ENCODE measurements at regions not wholly inside any gene's neighbourhood (a gene's known extent, or its start where the extent isn't known, plus 50 kb on each side); places are given as distances from the start of the nearest gene placed in this dataset.
"Not testable (repeated sequence)": the region's sequence is repeated elsewhere in the genome, so short reads cannot be mapped to it uniquely, and the experiment has no call there.

- Histone ChIP-seq H3K9ac (ENCODE audit: low read depth, low read length) (no peak overlapping the region), H3K36me3 (ENCODE audit: insufficient read depth, low read depth, low read length) (no peaks in the 10 kb centered on the region), H3K27me3 (ENCODE audit: insufficient read depth, low read length) (no peaks in the 10 kb centered on the region), H3K4me3 (ENCODE audit: low read length) (no peak overlapping the region), H3K27ac (ENCODE audit: low read length) (no peak overlapping the region), H3K9me3 (ENCODE audit: insufficient read depth, low read depth, low read length) (no peaks in the 10 kb centered on the region), H3K4me1 (ENCODE audit: insufficient read depth, low read length) (peaks cover 5% of the 10 kb centered on the region; the same call in 1 of the 2 replicates)
Observed at GRCh38 chr6:984031-984430, 291.1 kb upstream of the EXOC2 start.

DNA sequence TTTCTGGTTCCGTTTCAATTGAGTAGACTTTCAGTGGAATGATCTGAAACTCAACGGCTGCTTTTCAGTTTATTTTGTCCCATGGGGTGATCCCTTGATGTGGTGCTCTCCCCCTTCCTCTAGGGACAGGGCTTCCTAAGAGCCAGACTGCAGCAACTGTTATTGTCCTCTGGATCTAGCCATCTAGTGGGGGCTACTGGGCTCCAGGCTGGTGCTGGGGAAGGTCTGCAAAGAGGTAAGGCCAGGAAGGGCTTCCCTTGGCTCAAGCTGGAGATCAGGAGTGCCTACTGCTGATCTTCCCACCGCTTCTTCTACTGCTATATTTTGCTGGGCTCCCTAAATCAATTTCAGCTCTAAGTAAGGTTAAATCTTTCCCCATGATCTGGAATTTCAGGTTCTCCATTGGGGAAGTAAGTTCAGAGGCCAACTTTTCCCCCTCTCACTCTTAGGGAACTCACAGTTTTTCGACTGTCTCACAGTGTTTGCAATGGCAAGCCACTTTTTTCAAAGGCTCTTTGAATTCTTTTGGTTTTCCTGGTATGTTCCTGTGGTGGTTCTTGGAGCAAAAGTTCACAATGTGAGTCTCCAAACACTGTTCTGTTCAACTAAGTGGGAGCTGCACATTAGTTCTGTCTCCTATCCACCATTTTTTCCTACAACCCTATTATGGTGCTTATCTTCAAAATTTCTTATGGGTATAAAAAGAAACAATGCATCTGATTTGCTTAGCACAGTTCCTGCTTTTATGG, 286.2 kb upstream of the EXOC2 start:
- no peak overlapping the region for H3K9ac ChIP-seq (ENCODE audit: low read depth, low read length)

GRCh38 chr6:977226-977625, 284.3 kb upstream of the EXOC2 start:
- not testable (repeated sequence) for H3K9me3 ChIP-seq (ENCODE audit: insufficient read depth, low read depth, low read length)

More for the DNA sequence above, 286.2 kb upstream of the EXOC2 start:
- H3K4me3 ChIP-seq (ENCODE audit: low read length) = no peak overlapping the region
- H3K27me3 ChIP-seq (ENCODE audit: insufficient read depth, low read length) = no peaks in the 10 kb centered on the region
- H3K4me1 ChIP-seq (ENCODE audit: insufficient read depth, low read length) = peaks cover 5% of the 10 kb centered on the region; the same call in 1 of the 2 replicates
- H3K36me3 ChIP-seq (ENCODE audit: insufficient read depth, low read depth, low read length) = no peaks in the 10 kb centered on the region
- H3K27ac ChIP-seq (ENCODE audit: low read length) = no peak overlapping the region
- peaks cover 8% of the 10 kb centered on the region for H3K9me3 ChIP-seq (ENCODE audit: insufficient read depth, low read depth, low read length)

GRCh38 chr6:971981-972640, 279.2 kb upstream of the EXOC2 start:
- no peaks in the 10 kb centered on the region for H3K4me1 ChIP-seq (ENCODE audit: insufficient read depth, low read length)
- H3K27ac ChIP-seq (ENCODE audit: low read length) = no peak overlapping the region
- H3K4me3 ChIP-seq (ENCODE audit: low read length) = no peak overlapping the region
- peaks cover 8% of the 10 kb centered on the region for H3K9me3 ChIP-seq (ENCODE audit: insufficient read depth, low read depth, low read length)
- H3K36me3 ChIP-seq (ENCODE audit: insufficient read depth, low read depth, low read length) = no peaks in the 10 kb centered on the region
- no peaks in the 10 kb centered on the region for H3K27me3 ChIP-seq (ENCODE audit: insufficient read depth, low read length)
- H3K9ac ChIP-seq (ENCODE audit: low read depth, low read length) = no peak overlapping the region

More at GRCh38 chr6:977226-977625, 284.3 kb upstream of the EXOC2 start:
- not testable (repeated sequence) for H3K4me3 ChIP-seq (ENCODE audit: low read length); H3K4me1 ChIP-seq (ENCODE audit: insufficient read depth, low read length); H3K9ac ChIP-seq (ENCODE audit: low read depth, low read length); H3K36me3 ChIP-seq (ENCODE audit: insufficient read depth, low read depth, low read length); H3K27ac ChIP-seq (ENCODE audit: low read length); H3K27me3 ChIP-seq (ENCODE audit: insufficient read depth, low read length)

DNA sequence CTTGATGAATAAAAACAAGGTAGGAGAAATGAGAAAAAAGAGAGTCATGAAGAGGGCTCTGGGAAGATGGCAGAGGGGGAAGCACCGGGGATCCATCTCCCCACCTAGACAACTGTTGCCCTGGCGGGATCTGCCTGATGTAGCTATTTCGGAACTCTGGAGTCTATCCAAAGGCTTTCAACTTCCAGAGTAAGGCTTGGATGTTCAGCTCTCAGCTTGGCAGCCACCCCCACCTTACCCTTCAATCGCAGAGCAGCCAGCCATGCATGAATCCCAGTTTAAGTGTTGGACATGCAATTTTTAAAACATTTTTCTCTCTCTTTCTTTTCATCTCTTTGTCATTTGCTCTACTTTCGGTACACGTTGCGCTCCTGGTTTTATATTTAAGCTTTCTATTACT, 275.9 kb upstream of the EXOC2 start:
- Histone ChIP-seq H3K9me3 (ENCODE audit: insufficient read depth, low read depth, low read length) (no peaks in the 10 kb centered on the region), H3K27ac (ENCODE audit: low read length) (no peak overlapping the region), H3K4me3 (ENCODE audit: low read length) (no peak overlapping the region), H3K36me3 (ENCODE audit: insufficient read depth, low read depth, low read length) (no peaks in the 10 kb centered on the region), H3K27me3 (ENCODE audit: insufficient read depth, low read length) (no peaks in the 10 kb centered on the region), H3K9ac (ENCODE audit: low read depth, low read length) (no peak overlapping the region), H3K4me1 (ENCODE audit: insufficient read depth, low read length) (no peaks in the 10 kb centered on the region)

GRCh38 chr6:967701-968100, 274.8 kb upstream of the EXOC2 start:
- Histone ChIP-seq H3K36me3 (ENCODE audit: insufficient read depth, low read depth, low read length) (no peaks in the 10 kb centered on the region), H3K27me3 (ENCODE audit: insufficient read depth, low read length) (no peaks in the 10 kb centered on the region), H3K4me3 (ENCODE audit: low read length) (no peak overlapping the region), H3K9me3 (ENCODE audit: insufficient read depth, low read depth, low read length) (no peaks in the 10 kb centered on the region), H3K9ac (ENCODE audit: low read depth, low read length) (no peak overlapping the region), H3K27ac (ENCODE audit: low read length) (no peak overlapping the region), H3K4me1 (ENCODE audit: insufficient read depth, low read length) (no peaks in the 10 kb centered on the region)

DNA sequence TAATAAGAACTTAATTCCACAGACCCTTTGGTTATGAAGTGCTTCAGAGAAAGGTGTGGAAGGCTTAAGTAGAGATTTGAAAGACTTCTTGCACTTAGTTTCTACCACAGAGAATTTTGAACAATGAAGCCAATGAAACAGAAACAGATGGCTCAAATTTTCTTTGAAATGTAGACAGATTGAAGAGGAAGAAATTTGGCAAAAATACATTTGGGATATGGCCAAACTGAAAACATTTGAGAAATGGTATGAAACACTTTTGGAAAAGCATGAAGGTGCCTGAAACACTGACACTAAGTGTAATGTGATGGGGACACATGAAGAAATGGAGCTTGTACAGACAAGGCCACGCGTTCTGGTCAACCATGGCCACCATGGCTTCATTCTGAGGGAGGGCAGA, 272.4 kb upstream of the EXOC2 start:
- Histone ChIP-seq H3K27me3 (ENCODE audit: insufficient read depth, low read length) (no peaks in the 10 kb centered on the region), H3K4me3 (ENCODE audit: low read length) (no peak overlapping the region), H3K4me1 (ENCODE audit: insufficient read depth, low read length) (no peaks in the 10 kb centered on the region; the same call in 1 of the 2 replicates), H3K36me3 (ENCODE audit: insufficient read depth, low read depth, low read length) (no peaks in the 10 kb centered on the region), H3K9me3 (ENCODE audit: insufficient read depth, low read depth, low read length) (no peaks in the 10 kb centered on the region), H3K9ac (ENCODE audit: low read depth, low read length) (no peak overlapping the region), H3K27ac (ENCODE audit: low read length) (no peak overlapping the region)

DNA sequence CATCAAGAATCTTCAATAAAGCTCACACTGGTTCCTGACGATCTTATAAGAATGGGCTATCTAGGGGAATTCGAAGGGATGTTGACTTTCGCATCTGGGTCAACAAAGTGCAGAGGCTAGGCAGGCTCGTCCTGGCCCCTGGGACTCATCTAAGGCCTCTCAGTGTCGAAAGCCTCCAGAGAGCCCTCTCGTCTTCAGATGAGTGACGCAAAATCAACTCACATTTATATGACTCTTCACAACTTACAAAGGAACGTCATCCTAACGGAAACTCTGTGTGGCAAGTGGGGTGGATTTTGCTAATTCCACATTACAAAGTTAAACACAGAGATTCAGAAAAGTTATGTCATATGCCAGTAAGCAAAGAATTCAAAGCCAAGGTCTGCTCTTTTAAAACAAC, 270.5 kb upstream of the EXOC2 start:
- no peak overlapping the region for H3K27ac ChIP-seq (ENCODE audit: low read length)

DNA sequence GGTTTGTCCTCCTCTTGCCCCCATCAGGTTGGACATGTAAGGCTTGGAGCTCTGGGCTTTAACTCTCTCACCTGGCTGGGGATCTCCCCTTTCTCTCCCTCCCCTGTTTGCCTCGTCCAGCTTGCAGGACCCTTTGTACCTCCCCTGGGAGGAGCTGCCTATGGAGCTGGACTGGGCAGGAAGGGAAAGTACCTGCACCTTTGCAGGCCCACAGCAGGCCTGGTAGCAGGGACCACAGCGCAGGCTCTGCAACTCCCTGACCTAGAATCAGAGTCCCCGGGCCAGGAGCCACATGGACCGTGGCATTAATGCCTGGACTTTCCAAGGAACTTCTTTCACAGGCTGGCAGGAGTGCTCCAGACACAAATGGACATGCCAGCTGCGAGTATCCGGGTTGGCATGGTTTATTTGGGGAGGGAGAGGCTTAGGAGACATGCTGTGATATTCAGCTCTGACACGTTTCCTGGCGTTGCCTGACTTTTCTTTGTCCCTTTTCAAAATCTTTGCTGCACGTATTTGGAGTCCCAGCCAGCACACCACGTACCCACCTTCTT, 268.5 kb upstream of the EXOC2 start:
- no peaks in the 10 kb centered on the region; the same call in 1 of the 2 replicates for H3K4me1 ChIP-seq (ENCODE audit: insufficient read depth, low read length)
- no peaks in the 10 kb centered on the region for H3K27me3 ChIP-seq (ENCODE audit: insufficient read depth, low read length)
- no peak overlapping the region for H3K4me3 ChIP-seq (ENCODE audit: low read length)
- no peaks in the 10 kb centered on the region for H3K36me3 ChIP-seq (ENCODE audit: insufficient read depth, low read depth, low read length)
- no peaks in the 10 kb centered on the region for H3K9me3 ChIP-seq (ENCODE audit: insufficient read depth, low read depth, low read length)
- H3K27ac ChIP-seq (ENCODE audit: low read length) = no peak overlapping the region
- H3K9ac ChIP-seq (ENCODE audit: low read depth, low read length) = no peak overlapping the region

More for the DNA sequence above, 270.5 kb upstream of the EXOC2 start:
- Histone ChIP-seq H3K9me3 (ENCODE audit: insufficient read depth, low read depth, low read length) (no peaks in the 10 kb centered on the region), H3K36me3 (ENCODE audit: insufficient read depth, low read depth, low read length) (no peaks in the 10 kb centered on the region), H3K4me1 (ENCODE audit: insufficient read depth, low read length) (no peaks in the 10 kb centered on the region; the same call in 1 of the 2 replicates), H3K4me3 (ENCODE audit: low read length) (no peak overlapping the region), H3K27me3 (ENCODE audit: insufficient read depth, low read length) (no peaks in the 10 kb centered on the region), H3K9ac (ENCODE audit: low read depth, low read length) (no peak overlapping the region)

DNA sequence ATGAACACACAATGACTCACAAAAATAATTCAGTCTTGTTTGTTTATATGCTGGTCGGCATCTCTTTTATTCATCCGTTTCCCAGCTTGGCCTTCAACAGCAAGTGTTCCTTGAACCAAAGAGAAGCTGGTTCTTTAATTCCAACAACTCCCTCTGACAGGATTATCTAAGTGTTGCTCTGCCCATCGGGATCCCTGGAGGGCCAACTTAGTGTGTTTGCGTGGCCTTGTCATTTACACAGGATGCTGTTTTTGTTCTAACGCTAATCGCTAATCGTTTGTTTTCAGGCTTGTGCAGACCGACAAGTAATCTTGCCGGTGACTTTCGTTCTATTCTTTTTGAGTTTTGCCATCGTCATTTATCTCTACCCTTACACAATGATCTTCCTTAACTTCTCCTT, 267.4 kb upstream of the EXOC2 start:
- H3K36me3 ChIP-seq (ENCODE audit: insufficient read depth, low read depth, low read length) = no peaks in the 10 kb centered on the region
- H3K4me1 ChIP-seq (ENCODE audit: insufficient read depth, low read length) = no peaks in the 10 kb centered on the region; the same call in 1 of the 2 replicates
- H3K27me3 ChIP-seq (ENCODE audit: insufficient read depth, low read length) = no peaks in the 10 kb centered on the region
- H3K9me3 ChIP-seq (ENCODE audit: insufficient read depth, low read depth, low read length) = no peaks in the 10 kb centered on the region
- H3K4me3 ChIP-seq (ENCODE audit: low read length) = no peak overlapping the region
- H3K27ac ChIP-seq (ENCODE audit: low read length) = no peak overlapping the region
- no peak overlapping the region for H3K9ac ChIP-seq (ENCODE audit: low read depth, low read length)

GRCh38 chr6:958488-958887, 265.5 kb upstream of the EXOC2 start:
- Histone ChIP-seq H3K36me3 (ENCODE audit: insufficient read depth, low read depth, low read length) (no peaks in the 10 kb centered on the region), H3K4me1 (ENCODE audit: insufficient read depth, low read length) (no peaks in the 10 kb centered on the region; the same call in 1 of the 2 replicates), H3K9ac (ENCODE audit: low read depth, low read length) (no peak overlapping the region), H3K27me3 (ENCODE audit: insufficient read depth, low read length) (no peaks in the 10 kb centered on the region), H3K9me3 (ENCODE audit: insufficient read depth, low read depth, low read length) (no peaks in the 10 kb centered on the region), H3K4me3 (ENCODE audit: low read length) (no peak overlapping the region), H3K27ac (ENCODE audit: low read length) (no peak overlapping the region)

Data from iPS-20b (cell line).